DOHH2 (cell line): ENCODE measurements at regions not wholly inside any gene's neighbourhood (a gene's known extent, or its start where the extent isn't known, plus 50 kb on each side); places are given as distances from the start of the nearest gene placed in this dataset.

ENCODE experiments used
- H3F3A ChIP-seq: fragments of 200-600 bp; sonication (generic), shearing (Covaris generic); 2 replicates; pipeline ENCODE4 v1.6.0; 2016; ENCODE audit warnings: antibody characterized with exemption, mild to moderate bottlenecking; ENCODE audit not compliant: control insufficient read depth, insufficient read depth
- H3K27ac ChIP-seq: fragments of 200-600 bp; sonication (generic); 2 replicates; pipeline ENCODE4 v1.5.1; 2014; ENCODE audit warnings: low read depth, mild to moderate bottlenecking, low read length, moderate library complexity
- H3K27me3 ChIP-seq: fragments of 200-600 bp; sonication (generic); 2 replicates; pipeline ENCODE4 v1.6.1; 2014; ENCODE audit warnings: mild to moderate bottlenecking, low read length, mixed read lengths; ENCODE audit not compliant: control insufficient read depth
- H3K36me3 ChIP-seq: fragments of 200-600 bp; sonication (generic); 2 replicates; pipeline ENCODE4 v1.6.1; 2014; ENCODE audit warnings: mild to moderate bottlenecking, low read length, moderate library complexity, mixed read lengths; ENCODE audit not compliant: control insufficient read depth
- H3K4me1 ChIP-seq: fragments of 200-600 bp; sonication (generic); 2 replicates; pipeline ENCODE4 v1.6.1; 2014; ENCODE audit warnings: mild to moderate bottlenecking, low read length, mixed read lengths; ENCODE audit not compliant: control insufficient read depth
- H3K4me2 ChIP-seq: fragments of 200-600 bp; sonication (generic); 2 replicates; pipeline ENCODE4 v1.6.0; 2014; ENCODE audit warnings: mild to moderate bottlenecking, low read length, moderate library complexity
- H3K4me3 ChIP-seq: fragments of 200-600 bp; sonication (generic); 2 replicates; pipeline ENCODE4 v1.5.1; 2014; ENCODE audit warnings: mild to moderate bottlenecking, low read length, mixed read lengths
- H3K79me2 ChIP-seq: fragments of 200-600 bp; sonication (generic); 2 replicates; pipeline ENCODE4 v1.6.1; 2014; ENCODE audit warnings: mild to moderate bottlenecking, low read length, mixed read lengths; ENCODE audit not compliant: control insufficient read depth
- H3K9me2 ChIP-seq: fragments of 200-600 bp; sonication (generic); replicated peaks from 2 replicates; pipeline ENCODE4 v1.6.1; 2014; ENCODE audit warnings: mild to moderate bottlenecking, low read length, mixed read lengths; ENCODE audit not compliant: control insufficient read depth
- H3K9me3 ChIP-seq: fragments of 200-600 bp; sonication (generic); 2 replicates; pipeline ENCODE4 v1.6.1; 2014; ENCODE audit warnings: antibody characterized with exemption, low read length, mixed read lengths; ENCODE audit not compliant: control insufficient read depth, insufficient read depth
- H4K20me1 ChIP-seq: fragments of 200-600 bp; sonication (generic); 2 replicates; pipeline ENCODE4 v1.6.0; 2014; ENCODE audit warnings: low read depth, mild to moderate bottlenecking, antibody characterized with exemption, low read length, moderate library complexity; ENCODE audit not compliant: control insufficient read depth, insufficient read depth
- CTCF ChIP-seq: fragments of 200-600 bp; sonication (generic); IDR thresholded peaks from one replicate; pipeline ENCODE4 v1.5.1; 2014; ENCODE audit warnings: antibody characterized with exemption, mild to moderate bottlenecking, low read depth, low read length; ENCODE audit not compliant: poor library complexity, severe bottlenecking
- EZH2phosphoT487 ChIP-seq: fragments of 200-600 bp; sonication (generic); IDR thresholded peaks from 2 replicates; pipeline ENCODE4 v1.6.1; 2017; ENCODE audit warnings: borderline replicate concordance, mild to moderate bottlenecking, antibody characterized with exemption, low read length, moderate library complexity, mixed read lengths

GRCh38 chr12:63222582-63222981 is 71.6 kb upstream of the AVPR1A start:
- Histone ChIP-seq H3K9me2 (no peaks in the 10 kb centered on the region), H4K20me1 (no peaks in the 10 kb centered on the region), H3K4me1 (no peaks in the 10 kb centered on the region), H3K4me2 (no peak overlapping the region), H3K79me2 (no peaks in the 10 kb centered on the region), H3K36me3 (no peaks in the 10 kb centered on the region), H3K9me3 (no peaks in the 10 kb centered on the region; the same call in 1 of the 2 replicates), H3K4me3 (no peak overlapping the region), H3F3A (no peaks in the 10 kb centered on the region), H3K27ac (no peak overlapping the region), H3K27me3 (no peaks in the 10 kb centered on the region)
- TF ChIP-seq EZH2phosphoT487 (no peak), CTCF (no peak)

- Histone ChIP-seq H3K9me2 (no peaks in the 10 kb centered on the region), H4K20me1 (no peaks in the 10 kb centered on the region), H3K36me3 (no peaks in the 10 kb centered on the region), H3K4me2 (no peak overlapping the region), H3K79me2 (no peaks in the 10 kb centered on the region), H3K9me3 (no peaks in the 10 kb centered on the region; the same call in 1 of the 2 replicates), H3F3A (no peaks in the 10 kb centered on the region), H3K27me3 (no peaks in the 10 kb centered on the region), H3K4me3 (no peak overlapping the region), H3K27ac (no peak overlapping the region), H3K4me1 (no peaks in the 10 kb centered on the region)
- TF ChIP-seq EZH2phosphoT487 (no peak), CTCF (no peak)
These were observed 69.9 kb upstream of the AVPR1A start for GRCh38 chr12:63220921-63221320.

DNA sequence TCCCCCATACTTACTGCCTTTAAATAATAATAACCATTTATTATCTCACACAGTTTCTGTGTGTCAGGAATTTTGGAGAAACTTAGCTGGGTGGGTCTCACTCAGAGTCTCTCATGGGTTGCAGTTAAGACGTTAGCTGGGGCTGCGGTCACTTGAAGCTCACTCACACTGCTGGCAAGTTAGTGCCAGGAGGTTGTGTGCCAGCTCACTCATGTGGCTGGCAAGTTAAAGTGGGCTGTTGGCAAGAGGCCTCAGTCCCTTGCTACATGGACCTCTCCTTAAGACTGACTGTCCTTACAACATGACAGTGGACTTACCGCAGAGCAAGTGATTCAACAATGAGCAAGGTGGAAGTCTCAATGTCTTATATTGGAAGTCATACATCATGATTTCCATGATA is 61.3 kb upstream of the AVPR1A start:
- Histone ChIP-seq H3K4me1 (no peaks in the 10 kb centered on the region), H3K27ac (no peak overlapping the region), H3K79me2 (no peaks in the 10 kb centered on the region), H3K9me3 (no peaks in the 10 kb centered on the region), H3K36me3 (no peaks in the 10 kb centered on the region), H3F3A (no peaks in the 10 kb centered on the region), H3K9me2 (no peaks in the 10 kb centered on the region), H3K4me3 (no peak overlapping the region), H3K4me2 (no peak overlapping the region), H3K27me3 (no peaks in the 10 kb centered on the region), H4K20me1 (no peaks in the 10 kb centered on the region)
- TF ChIP-seq CTCF (no peak), EZH2phosphoT487 (no peak)

DNA sequence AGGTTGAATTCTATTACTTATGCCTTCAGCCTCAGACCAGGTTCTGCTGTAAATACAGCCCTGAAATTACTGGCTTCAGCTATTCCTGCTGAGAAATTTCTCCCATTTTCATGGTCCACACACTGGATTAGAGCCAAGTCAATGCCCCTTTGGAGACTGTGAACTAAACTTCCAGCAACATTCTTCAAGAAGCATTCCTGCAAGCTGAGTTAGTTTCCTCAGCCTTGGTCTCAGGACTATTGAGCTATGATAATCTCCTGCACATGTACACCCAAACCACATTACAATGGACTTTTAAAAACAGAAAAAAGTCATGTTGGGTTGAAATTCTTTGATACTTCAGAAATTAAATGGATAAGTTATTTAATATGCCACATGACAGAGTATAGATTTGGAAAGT is 58.0 kb upstream of the AVPR1A start:
- Histone ChIP-seq H3K27me3 (no peaks in the 10 kb centered on the region), H4K20me1 (no peaks in the 10 kb centered on the region), H3K36me3 (no peaks in the 10 kb centered on the region), H3K4me1 (no peaks in the 10 kb centered on the region), H3K4me2 (no peak overlapping the region), H3F3A (no peaks in the 10 kb centered on the region), H3K9me2 (no peaks in the 10 kb centered on the region), H3K4me3 (no peak overlapping the region), H3K27ac (no peak overlapping the region), H3K9me3 (no peaks in the 10 kb centered on the region), H3K79me2 (no peaks in the 10 kb centered on the region)
- no peak for TF ChIP-seq CTCF
- no peak for TF ChIP-seq EZH2phosphoT487
